ENCODE measurements at regions not wholly inside any gene's neighbourhood (a gene's known extent, or its start where the extent isn't known, plus 50 kb on each side); places are given as distances from the start of the nearest gene placed in this dataset.

- Histone ChIP-seq H3K27ac (ENCODE audit: low read depth in 1 of 2, low read length in 2 of 2) (no peak overlapping the region), H3K4me1 (ENCODE audit: control insufficient read depth in 1 of 2, insufficient read depth in 2 of 2, low read length in 2 of 2) (no peaks in the 10 kb centered on the region), H3K4me3 (replicated peaks in 1 of 3; ENCODE audit: low read depth in 2 of 3, low read length in 3 of 3) (no peak overlapping the region), H3K9me3 (replicated peaks in 1 of 2; ENCODE audit: control insufficient read depth in 1 of 2, insufficient read depth in 1 of 2, low read length in 2 of 2) (no peaks in the 10 kb centered on the region), H3K36me3 (replicated peaks in 1 of 2; ENCODE audit: control insufficient read depth in 1 of 2, insufficient read depth in 2 of 2, low read length in 2 of 2) (no peaks in the 10 kb centered on the region), H3K79me2 (ENCODE audit: insufficient read depth, low read length) (no peaks in the 10 kb centered on the region), H3K27me3 (ENCODE audit: control insufficient read depth in 2 of 2, insufficient read depth in 2 of 2, low read length in 2 of 2) (no peaks in the 10 kb centered on the region), H3K4me2 (replicated peaks; ENCODE audit: extremely low read depth, low read length, poor library complexity, severe bottlenecking) (no peak overlapping the region), H2AFZ (ENCODE audit: insufficient read depth, low read depth, low read length, poor library complexity, severe bottlenecking) (no peak overlapping the region), H3K9ac (ENCODE audit: insufficient read depth, low read length, poor library complexity, severe bottlenecking) (no peak overlapping the region), H4K20me1 (ENCODE audit: insufficient read depth, low read length) (no peaks in the 10 kb centered on the region)
- Mint-ChIP-seq H3K4me3 (no peak overlapping the region), H3K27ac (no peak overlapping the region), H3K9me3 (no peaks in the 10 kb centered on the region), H3K36me3 (no peaks in the 10 kb centered on the region), H3K4me1 (peaks cover 6% of the 10 kb centered on the region), H3K27me3 (ENCODE audit: low read depth in 3 of 3) (peaks cover 4% of the 10 kb centered on the region in 3 donors)
- no peak for TF ChIP-seq CTCF (IDR thresholded peaks at IDR 0.05)
- intact Hi-C loops (cut with micrococcal nuclease): no loop called here
- DNase-seq: no peak
- WGBS (ENCODE audit: insufficient coverage): 95% methylated on average over 5 of the region's 6 CpGs
Observed at GRCh38 chr3:150247441-150247840, 160.7 kb upstream of the TSC22D2 start.

GRCh38 chr3:150243466-150243865 lies 164.6 kb upstream of the TSC22D2 start:
- no peak overlapping the region for H3K9ac ChIP-seq (ENCODE audit: insufficient read depth, low read length, poor library complexity, severe bottlenecking)
- H4K20me1 ChIP-seq (ENCODE audit: insufficient read depth, low read length): no peaks in the 10 kb centered on the region
- H2AFZ ChIP-seq (ENCODE audit: insufficient read depth, low read depth, low read length, poor library complexity, severe bottlenecking): no peak overlapping the region
- H3K9me3 ChIP-seq (replicated peaks in 1 of 2; ENCODE audit: control insufficient read depth in 1 of 2, insufficient read depth in 1 of 2, low read length in 2 of 2): no peaks in the 10 kb centered on the region
- Mint-ChIP-seq H3K27ac (no peak overlapping the region), H3K27me3 (ENCODE audit: low read depth in 3 of 3) (peaks cover 2 to 4% (median 2%) of the 10 kb centered on the region in 3 donors), H3K4me3 (no peak overlapping the region), H3K4me1 (peaks cover 4% of the 10 kb centered on the region), H3K9me3 (no peaks in the 10 kb centered on the region), H3K36me3 (no peaks in the 10 kb centered on the region)
- H3K79me2 ChIP-seq (ENCODE audit: insufficient read depth, low read length): no peaks in the 10 kb centered on the region
- no peak for TF ChIP-seq CTCF (IDR thresholded peaks at IDR 0.05)
- no peak overlapping the region for H3K4me2 ChIP-seq (replicated peaks; ENCODE audit: extremely low read depth, low read length, poor library complexity, severe bottlenecking)
- no peaks in the 10 kb centered on the region for H3K27me3 ChIP-seq (ENCODE audit: control insufficient read depth in 2 of 2, insufficient read depth in 2 of 2, low read length in 2 of 2)
- no peak for DNase-seq
- no peak overlapping the region for H3K27ac ChIP-seq (ENCODE audit: low read depth in 1 of 2, low read length in 2 of 2)
- H3K36me3 ChIP-seq (replicated peaks in 1 of 2; ENCODE audit: control insufficient read depth in 1 of 2, insufficient read depth in 2 of 2, low read length in 2 of 2): no peaks in the 10 kb centered on the region
- intact Hi-C loops (cut with micrococcal nuclease): no loop called here
- no peak overlapping the region for H3K4me3 ChIP-seq (replicated peaks in 1 of 3; ENCODE audit: low read depth in 2 of 3, low read length in 3 of 3)
- WGBS (ENCODE audit: insufficient coverage): 100% methylated on average over 2 of the region's 3 CpGs
- H3K4me1 ChIP-seq (ENCODE audit: control insufficient read depth in 1 of 2, insufficient read depth in 2 of 2, low read length in 2 of 2): no peaks in the 10 kb centered on the region

All from CD14-positive monocyte (primary cell).